GM23248 (cell line): ENCODE measurements at regions not wholly inside any gene's neighbourhood (a gene's known extent, or its start where the extent isn't known, plus 50 kb on each side); places are given as distances from the start of the nearest gene placed in this dataset.

Source experiments
- EZH2 ChIP-seq: fragments of 200-600 bp; sonication (generic); IDR thresholded peaks from 2 replicates; pipeline ENCODE4 v1.6.1; 2018; ENCODE audit warnings: antibody characterized with exemption, mild to moderate bottlenecking; ENCODE audit not compliant: insufficient read depth, poor library complexity, severe bottlenecking
- EZH2phosphoT487 ChIP-seq: fragments of 200-600 bp; sonication (generic); IDR thresholded peaks from 2 replicates; pipeline ENCODE4 v1.6.1; 2018; ENCODE audit warnings: antibody characterized with exemption, moderate library complexity, mild to moderate bottlenecking, low read depth; ENCODE audit not compliant: insufficient read depth

DNA sequence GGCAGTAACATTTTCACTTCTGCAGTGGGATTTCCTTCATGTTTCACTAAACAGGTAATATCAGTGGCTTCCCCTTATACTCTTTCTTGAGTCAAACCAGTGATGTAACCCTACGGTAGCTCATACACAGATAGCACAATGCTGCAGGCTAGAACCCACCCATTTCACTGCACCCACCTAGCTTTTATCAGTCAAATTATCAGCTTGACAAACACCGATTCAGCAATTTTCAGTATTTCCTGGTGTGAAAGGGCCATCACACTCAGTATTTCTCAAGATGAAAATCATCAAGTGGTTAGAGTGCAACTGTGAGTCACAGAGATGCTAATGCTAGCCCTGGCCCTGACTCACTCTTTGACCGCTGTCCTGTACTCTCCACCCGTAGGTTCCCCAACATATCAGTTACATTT, 242.3 kb upstream of the PTGER4 start:
- TF ChIP-seq EZH2phosphoT487 (no peak), EZH2 (no peak)
